Upper lobe of left lung (tissue), 6 donors: ENCODE measurements at regions not wholly inside any gene's neighbourhood (a gene's known extent, or its start where the extent isn't known, plus 50 kb on each side); places are given as distances from the start of the nearest gene placed in this dataset.

ENCODE experiments used
- ATAC-seq, 2 donors: fragments of 200-7000 bp; cut with Tn5 transposase; one replicate each; pipeline ENCODE4 v1.9.1; 2022; ENCODE audit warnings: mild to moderate bottlenecking in 2 of 2, moderate library complexity in 2 of 2; ENCODE audit not compliant: low FRiP score in 2 of 2
- DNase-seq, 2 donors: peaks; one replicate each; pipeline ENCODE4 v3.0.0-alpha.2; 2019 to 2020
- H3K27ac ChIP-seq, 4 donors: fragments of 200-600 bp; sonication (generic); one replicate each; pipeline ENCODE4 v1.5.1; 2016 to 2019
- H3K27me3 ChIP-seq, 4 donors: fragments of 200-600 bp; sonication (generic); one replicate each; pipeline ENCODE4 v1.5.1; 2017 to 2019
- H3K36me3 ChIP-seq, 4 donors: fragments of 200-600 bp; sonication (generic); one replicate each; pipeline ENCODE4 v1.5.1; 2016 to 2019
- H3K4me1 ChIP-seq, 4 donors: fragments of 200-600 bp; sonication (generic); one replicate each; pipeline ENCODE4 v1.5.1; 2018 to 2019
- H3K4me3 ChIP-seq, 4 donors: fragments of 200-600 bp; sonication (generic); one replicate each; pipeline ENCODE4 v1.5.1; 2017 to 2019; ENCODE audit warnings: mild to moderate bottlenecking in 2 of 4, moderate library complexity in 1 of 4
- H3K9me3 ChIP-seq, 4 donors: fragments of 200-600 bp; sonication (generic); one replicate each; pipeline ENCODE4 v1.5.1; 2018 to 2019
- CTCF ChIP-seq, 6 experiments: fragments of 450-650 bp in 4 of 6; fragments of 200-600 bp in 2 of 6; sonication (generic) in 2 of 6; IDR thresholded peaks; one replicate each; pipeline ENCODE4 v1.5.1; 2016 to 2019; ENCODE audit warnings: antibody characterized with exemption in 6 of 6
- EP300 ChIP-seq, 4 donors: sonication (generic); formaldehyde crosslinking; IDR thresholded peaks; one replicate each; pipeline ENCODE4 v1.5.1; 2017; ENCODE audit warnings: antibody characterized with exemption in 4 of 4, control low read depth in 2 of 4
- POLR2A ChIP-seq, 4 donors: fragments of 450-650 bp; IDR thresholded peaks; one replicate each; pipeline ENCODE4 v1.5.1; 2016 to 2017; ENCODE audit warnings: antibody characterized with exemption in 4 of 4, mild to moderate bottlenecking in 2 of 4
- POLR2AphosphoS5 ChIP-seq, 2 donors: sonication (generic); formaldehyde crosslinking; IDR thresholded peaks; one replicate each; pipeline ENCODE4 v1.5.1; 2017; ENCODE audit warnings: antibody characterized with exemption in 2 of 2
- WGBS, 2 donors: methylation state at CpG; one replicate each; pipeline ENCODE4 v1.1.5; 2017 to 2018; 5-methylcytosine and 5-hydroxymethylcytosine counted together
- donor health status: DM: no; HTN: no; CAD: no; lungs with moderate emphysema.
- donor health status: DM: no; HTN: yes; CAD: no; lungs with severe emphysema.

GRCh38 chr7:64099656-64100531, 54.7 kb downstream of the ZNF727 start:
- no peak for TF ChIP-seq POLR2A (IDR thresholded peaks at IDR 0.05)
- no peak for TF ChIP-seq EP300 (IDR thresholded peaks at IDR 0.05)
- TF ChIP-seq CTCF (IDR thresholded peaks at IDR 0.05) = no peak
- TF ChIP-seq POLR2AphosphoS5 (IDR thresholded peaks at IDR 0.05) = no peak
- H3K4me1 ChIP-seq = no peaks in the 10 kb centered on the region
- peak in 1 of 2 donors; percentile 32 for ATAC-seq
- no peaks in the 10 kb centered on the region for H3K36me3 ChIP-seq
- H3K27me3 ChIP-seq = no peaks in the 10 kb centered on the region
- no peak overlapping the region for H3K27ac ChIP-seq
- no peak overlapping the region for H3K4me3 ChIP-seq
- DNase-seq = peak in 1 of 2 donors; percentile 74
- 54 to 76% methylated on average over 12 to 31 of the region's 59 CpGs for WGBS, 2 donors
- peaks cover 0 to 87% (median 60%) of the 10 kb centered on the region in 4 donors for H3K9me3 ChIP-seq

- WGBS, 2 donors = 89 to 90% methylated on average over 16 to 20 of the region's 22 CpGs
- ATAC-seq (no peak), DNase-seq (no peak)
- Histone ChIP-seq H3K4me3 (no peak overlapping the region), H3K9me3 (peaks cover 0 to 72% (median 51%) of the 10 kb centered on the region in 4 donors), H3K27me3 (no peaks in the 10 kb centered on the region), H3K4me1 (no peaks in the 10 kb centered on the region), H3K36me3 (no peaks in the 10 kb centered on the region), H3K27ac (no peak overlapping the region)
- TF ChIP-seq POLR2AphosphoS5 (IDR thresholded peaks at IDR 0.05) (no peak), CTCF (IDR thresholded peaks at IDR 0.05) (no peak), POLR2A (IDR thresholded peaks at IDR 0.05) (no peak), EP300 (IDR thresholded peaks at IDR 0.05) (no peak)
Observed at GRCh38 chr7:64101126-64101942, 56.1 kb downstream of the ZNF727 start.

GRCh38 chr7:64101943-64102655, 56.9 kb downstream of the ZNF727 start:
- H3K27ac ChIP-seq = no peak overlapping the region
- 85 to 90% methylated on average over 9 to 10 of the region's 13 CpGs for WGBS, 2 donors
- H3K4me3 ChIP-seq = no peak overlapping the region
- TF ChIP-seq EP300 (IDR thresholded peaks at IDR 0.05) (no peak), POLR2A (IDR thresholded peaks at IDR 0.05) (no peak), POLR2AphosphoS5 (IDR thresholded peaks at IDR 0.05) (no peak), CTCF (IDR thresholded peaks at IDR 0.05) (no peak)
- DNase-seq = peak in 1 of 2 donors; percentile 44
- H3K27me3 ChIP-seq = no peaks in the 10 kb centered on the region
- H3K9me3 ChIP-seq = peaks cover 0 to 65% (median 48%) of the 10 kb centered on the region in 4 donors
- peak in 1 of 2 donors; percentile 29 for ATAC-seq
- H3K4me1 ChIP-seq = no peaks in the 10 kb centered on the region
- H3K36me3 ChIP-seq = no peaks in the 10 kb centered on the region

GRCh38 chr7:64102656-64103400, 57.6 kb downstream of the ZNF727 start:
- peak in 1 of 2 donors; percentile 30 for DNase-seq
- no peak overlapping the region for H3K4me3 ChIP-seq
- H3K9me3 ChIP-seq = peaks cover 0 to 58% (median 45%) of the 10 kb centered on the region in 4 donors
- no peaks in the 10 kb centered on the region for H3K4me1 ChIP-seq
- no peaks in the 10 kb centered on the region for H3K27me3 ChIP-seq
- no peaks in the 10 kb centered on the region for H3K36me3 ChIP-seq
- 78 to 86% methylated on average over 12 to 14 of the region's 14 CpGs for WGBS, 2 donors
- no peak for ATAC-seq
- no peak for TF ChIP-seq CTCF (IDR thresholded peaks at IDR 0.05)
- no peak for TF ChIP-seq POLR2AphosphoS5 (IDR thresholded peaks at IDR 0.05)
- no peak for TF ChIP-seq POLR2A (IDR thresholded peaks at IDR 0.05)
- TF ChIP-seq EP300 (IDR thresholded peaks at IDR 0.05) = no peak
- no peak overlapping the region for H3K27ac ChIP-seq
